Neural cell (in vitro differentiated cells): ENCODE measurements at regions not wholly inside any gene's neighbourhood (a gene's known extent, or its start where the extent isn't known, plus 50 kb on each side); places are given as distances from the start of the nearest gene placed in this dataset.

Experiments used
- H2AFZ ChIP-seq: fragments of 200-600, 300-800 bp; sonication (generic), shearing (Covaris generic); 2 replicates; pipeline ENCODE4 v1.6.0; 2014; ENCODE audit warnings: low read depth, mild to moderate bottlenecking, antibody characterized with exemption, low read length, moderate library complexity
- H3F3A ChIP-seq: fragments of 200-600 bp; shearing (Covaris generic); 2 replicates; pipeline ENCODE4 v1.6.1; 2016; ENCODE audit warnings: mild to moderate bottlenecking, moderate library complexity, mixed read lengths, antibody characterized with exemption, low read length; ENCODE audit not compliant: insufficient read depth, poor library complexity, severe bottlenecking
- H3K27ac ChIP-seq: fragments of 200-600, 300-800 bp; sonication (generic), shearing (Covaris generic); 2 replicates; pipeline ENCODE4 v1.5.1; 2014; ENCODE audit warnings: mild to moderate bottlenecking, low read length, moderate library complexity
- H3K27me3 ChIP-seq: fragments of 300-800, 200-600 bp; sonication (generic), shearing (Covaris generic); 2 replicates; pipeline ENCODE4 v1.6.0; 2014; ENCODE audit warnings: mild to moderate bottlenecking, low read depth, low read length, moderate library complexity; ENCODE audit not compliant: insufficient read depth
- H3K36me3 ChIP-seq: fragments of 300-800, 200-600 bp; sonication (generic), shearing (Covaris generic); 2 replicates; pipeline ENCODE4 v1.5.1; 2014; ENCODE audit warnings: mild to moderate bottlenecking, antibody characterized with exemption, low read length, moderate library complexity; ENCODE audit not compliant: insufficient read depth
- H3K4me2 ChIP-seq: fragments of 300-800, 200-600 bp; sonication (generic), shearing (Covaris generic); 2 replicates; pipeline ENCODE4 v1.6.0; 2014; ENCODE audit warnings: mild to moderate bottlenecking, low read length
- H3K4me3 ChIP-seq: fragments of 300-800, 200-600 bp; sonication (generic), shearing (Covaris generic); 2 replicates; pipeline ENCODE4 v1.5.1; 2014; ENCODE audit warnings: mild to moderate bottlenecking, low read length, moderate library complexity
- H3K79me2 ChIP-seq: fragments of 200-600 bp; shearing (Covaris generic); replicated peaks from 2 replicates; pipeline ENCODE4 v1.6.0; 2014; ENCODE audit warnings: mild to moderate bottlenecking, low read length, moderate library complexity; ENCODE audit not compliant: insufficient read depth
- H3K9ac ChIP-seq: fragments of 300-800, 200-600 bp; sonication (generic), shearing (Covaris generic); 2 replicates; pipeline ENCODE4 v1.6.1; 2016; ENCODE audit warnings: mild to moderate bottlenecking, low read length, mixed read lengths
- H3K9me2 ChIP-seq: fragments of 200-600 bp; shearing (Covaris generic); 2 replicates; pipeline ENCODE4 v1.6.1; 2016; ENCODE audit warnings: mild to moderate bottlenecking, low read length, mixed read lengths; ENCODE audit not compliant: insufficient read depth
- H3K9me3 ChIP-seq: fragments of 200-600, 300-800 bp; sonication (generic), shearing (Covaris generic); 2 replicates; pipeline ENCODE4 v1.6.1; 2016; ENCODE audit warnings: mild to moderate bottlenecking, mixed run types, low read length, moderate library complexity, mixed read lengths
- H4K20me1 ChIP-seq: fragments of 200-600 bp; shearing (Covaris generic); 2 replicates; pipeline ENCODE4 v1.6.1; 2016; ENCODE audit warnings: mild to moderate bottlenecking, mixed run types; ENCODE audit not compliant: insufficient read depth
- EP300 ChIP-seq: fragments of 450-650 bp; conservative IDR thresholded peaks from 2 replicates; pipeline ENCODE4 v1.6.1; 2014; ENCODE audit warnings: antibody characterized with exemption, mild to moderate bottlenecking, moderate library complexity; ENCODE audit not compliant: poor library complexity, severe bottlenecking
- EZH2 ChIP-seq: fragments of 200-600, 300-800 bp; shearing (Covaris generic), sonication (generic); IDR thresholded peaks from 2 replicates; pipeline ENCODE4 v1.6.1; 2014; ENCODE audit warnings: antibody characterized with exemption, low read length, borderline replicate concordance, mild to moderate bottlenecking; ENCODE audit not compliant: insufficient read depth, poor library complexity, severe bottlenecking
- MXI1 ChIP-seq: fragments of 450-650 bp; conservative IDR thresholded peaks from 2 replicates; pipeline ENCODE4 v1.6.1; 2014; ENCODE audit warnings: antibody characterized with exemption, mild to moderate bottlenecking; ENCODE audit not compliant: poor library complexity, severe bottlenecking
- POLR2AphosphoS5 ChIP-seq: IDR thresholded peaks from 2 replicates; pipeline ENCODE4 v1.6.1; 2012
- RAD21 ChIP-seq: fragments of 450-650 bp; conservative IDR thresholded peaks from 2 replicates; pipeline ENCODE4 v1.6.1; 2014; ENCODE audit warnings: antibody characterized with exemption, mild to moderate bottlenecking, moderate library complexity
- SMC3 ChIP-seq: fragments of 450-650 bp; conservative IDR thresholded peaks from 2 replicates; pipeline ENCODE4 v1.6.1; 2014; ENCODE audit warnings: antibody characterized with exemption, mild to moderate bottlenecking, moderate library complexity; ENCODE audit not compliant: poor library complexity
- TAF1 ChIP-seq: IDR thresholded peaks from 2 replicates; pipeline ENCODE4 v1.6.1; 2012; ENCODE audit warnings: low read depth
- TF ChIP-seq, protein P1 (sequence below): fragments of 450-650 bp; IDR thresholded peaks from 2 replicates; pipeline ENCODE4 v1.5.1; 2014; ENCODE audit warnings: antibody characterized with exemption, mild to moderate bottlenecking, moderate library complexity; ENCODE audit not compliant: poor library complexity, severe bottlenecking
- TF ChIP-seq, protein P2 (sequence below): IDR thresholded peaks from 2 replicates; pipeline ENCODE4 v1.6.1; 2012; ENCODE audit warnings: borderline replicate concordance

DNA sequence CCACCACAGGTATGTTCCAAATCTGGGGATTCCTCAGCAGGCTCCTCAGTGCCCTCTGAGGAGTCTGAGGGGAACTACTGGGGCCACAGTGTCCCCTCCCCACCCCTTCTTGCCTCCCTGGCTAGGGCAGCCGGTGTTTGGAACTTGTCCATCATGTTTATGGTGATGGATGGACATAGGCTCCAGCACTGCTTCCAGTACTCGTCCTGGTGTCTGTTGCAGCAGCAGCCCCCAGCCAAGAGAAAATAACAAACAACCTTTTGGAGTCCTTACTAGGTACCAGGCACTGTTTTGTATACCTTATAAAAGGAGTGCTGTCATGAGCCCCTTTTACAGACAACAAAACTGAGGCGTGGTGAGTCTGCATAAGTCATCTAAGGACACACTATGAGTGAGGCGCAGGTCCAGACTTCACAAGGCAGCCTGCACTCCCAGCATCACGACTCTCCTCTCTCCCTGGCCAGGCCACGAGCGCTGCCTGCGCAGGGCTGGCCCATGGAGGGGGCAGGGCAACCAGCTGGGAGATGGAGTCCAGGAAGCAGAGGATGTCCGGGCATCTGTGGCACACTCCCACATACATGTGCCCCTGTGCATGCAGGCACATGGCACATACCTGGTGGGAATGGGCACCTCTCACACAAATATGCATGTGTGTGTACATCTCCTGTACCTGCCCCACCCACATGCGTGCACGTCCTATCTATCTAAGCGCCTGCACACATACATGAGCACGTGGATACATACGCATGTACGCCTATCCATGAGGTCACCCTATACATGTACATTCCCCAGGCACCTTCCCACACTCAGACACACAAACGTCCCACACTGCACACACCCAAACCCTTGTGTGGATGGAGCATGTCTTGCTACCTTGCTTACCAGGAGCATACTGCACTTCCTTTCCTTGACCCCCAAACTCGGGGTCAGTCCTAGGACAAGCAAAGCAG is 152.7 kb downstream of the VEGFA start:
- no peaks in the 10 kb centered on the region for H3K79me2 ChIP-seq
- no peak overlapping the region for H3K4me2 ChIP-seq
- H3K4me3 ChIP-seq: no peak overlapping the region
- H3K9me3 ChIP-seq: no peaks in the 10 kb centered on the region
- no peak overlapping the region for H3K9ac ChIP-seq
- no peaks in the 10 kb centered on the region for H3K9me2 ChIP-seq
- H3K27ac ChIP-seq: no peak overlapping the region
- no peaks in the 10 kb centered on the region for H4K20me1 ChIP-seq
- H3F3A ChIP-seq: no peaks in the 10 kb centered on the region
- no peaks in the 10 kb centered on the region for H3K27me3 ChIP-seq
- H3K36me3 ChIP-seq: no peaks in the 10 kb centered on the region
- TF ChIP-seq POLR2AphosphoS5: no peak
- TF ChIP-seq EZH2: no peak
- TF ChIP-seq RAD21: no peak
- TF ChIP-seq MXI1: no peak
- no peak for TF ChIP-seq EP300
- TF ChIP-seq TAF1: no peak
- TF ChIP-seq, protein P1, sequence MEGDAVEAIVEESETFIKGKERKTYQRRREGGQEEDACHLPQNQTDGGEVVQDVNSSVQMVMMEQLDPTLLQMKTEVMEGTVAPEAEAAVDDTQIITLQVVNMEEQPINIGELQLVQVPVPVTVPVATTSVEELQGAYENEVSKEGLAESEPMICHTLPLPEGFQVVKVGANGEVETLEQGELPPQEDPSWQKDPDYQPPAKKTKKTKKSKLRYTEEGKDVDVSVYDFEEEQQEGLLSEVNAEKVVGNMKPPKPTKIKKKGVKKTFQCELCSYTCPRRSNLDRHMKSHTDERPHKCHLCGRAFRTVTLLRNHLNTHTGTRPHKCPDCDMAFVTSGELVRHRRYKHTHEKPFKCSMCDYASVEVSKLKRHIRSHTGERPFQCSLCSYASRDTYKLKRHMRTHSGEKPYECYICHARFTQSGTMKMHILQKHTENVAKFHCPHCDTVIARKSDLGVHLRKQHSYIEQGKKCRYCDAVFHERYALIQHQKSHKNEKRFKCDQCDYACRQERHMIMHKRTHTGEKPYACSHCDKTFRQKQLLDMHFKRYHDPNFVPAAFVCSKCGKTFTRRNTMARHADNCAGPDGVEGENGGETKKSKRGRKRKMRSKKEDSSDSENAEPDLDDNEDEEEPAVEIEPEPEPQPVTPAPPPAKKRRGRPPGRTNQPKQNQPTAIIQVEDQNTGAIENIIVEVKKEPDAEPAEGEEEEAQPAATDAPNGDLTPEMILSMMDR: no peak
- TF ChIP-seq, protein P2, sequence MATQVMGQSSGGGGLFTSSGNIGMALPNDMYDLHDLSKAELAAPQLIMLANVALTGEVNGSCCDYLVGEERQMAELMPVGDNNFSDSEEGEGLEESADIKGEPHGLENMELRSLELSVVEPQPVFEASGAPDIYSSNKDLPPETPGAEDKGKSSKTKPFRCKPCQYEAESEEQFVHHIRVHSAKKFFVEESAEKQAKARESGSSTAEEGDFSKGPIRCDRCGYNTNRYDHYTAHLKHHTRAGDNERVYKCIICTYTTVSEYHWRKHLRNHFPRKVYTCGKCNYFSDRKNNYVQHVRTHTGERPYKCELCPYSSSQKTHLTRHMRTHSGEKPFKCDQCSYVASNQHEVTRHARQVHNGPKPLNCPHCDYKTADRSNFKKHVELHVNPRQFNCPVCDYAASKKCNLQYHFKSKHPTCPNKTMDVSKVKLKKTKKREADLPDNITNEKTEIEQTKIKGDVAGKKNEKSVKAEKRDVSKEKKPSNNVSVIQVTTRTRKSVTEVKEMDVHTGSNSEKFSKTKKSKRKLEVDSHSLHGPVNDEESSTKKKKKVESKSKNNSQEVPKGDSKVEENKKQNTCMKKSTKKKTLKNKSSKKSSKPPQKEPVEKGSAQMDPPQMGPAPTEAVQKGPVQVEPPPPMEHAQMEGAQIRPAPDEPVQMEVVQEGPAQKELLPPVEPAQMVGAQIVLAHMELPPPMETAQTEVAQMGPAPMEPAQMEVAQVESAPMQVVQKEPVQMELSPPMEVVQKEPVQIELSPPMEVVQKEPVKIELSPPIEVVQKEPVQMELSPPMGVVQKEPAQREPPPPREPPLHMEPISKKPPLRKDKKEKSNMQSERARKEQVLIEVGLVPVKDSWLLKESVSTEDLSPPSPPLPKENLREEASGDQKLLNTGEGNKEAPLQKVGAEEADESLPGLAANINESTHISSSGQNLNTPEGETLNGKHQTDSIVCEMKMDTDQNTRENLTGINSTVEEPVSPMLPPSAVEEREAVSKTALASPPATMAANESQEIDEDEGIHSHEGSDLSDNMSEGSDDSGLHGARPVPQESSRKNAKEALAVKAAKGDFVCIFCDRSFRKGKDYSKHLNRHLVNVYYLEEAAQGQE: no peak
- no peak for TF ChIP-seq SMC3
- no peak overlapping the region for H2AFZ ChIP-seq

DNA sequence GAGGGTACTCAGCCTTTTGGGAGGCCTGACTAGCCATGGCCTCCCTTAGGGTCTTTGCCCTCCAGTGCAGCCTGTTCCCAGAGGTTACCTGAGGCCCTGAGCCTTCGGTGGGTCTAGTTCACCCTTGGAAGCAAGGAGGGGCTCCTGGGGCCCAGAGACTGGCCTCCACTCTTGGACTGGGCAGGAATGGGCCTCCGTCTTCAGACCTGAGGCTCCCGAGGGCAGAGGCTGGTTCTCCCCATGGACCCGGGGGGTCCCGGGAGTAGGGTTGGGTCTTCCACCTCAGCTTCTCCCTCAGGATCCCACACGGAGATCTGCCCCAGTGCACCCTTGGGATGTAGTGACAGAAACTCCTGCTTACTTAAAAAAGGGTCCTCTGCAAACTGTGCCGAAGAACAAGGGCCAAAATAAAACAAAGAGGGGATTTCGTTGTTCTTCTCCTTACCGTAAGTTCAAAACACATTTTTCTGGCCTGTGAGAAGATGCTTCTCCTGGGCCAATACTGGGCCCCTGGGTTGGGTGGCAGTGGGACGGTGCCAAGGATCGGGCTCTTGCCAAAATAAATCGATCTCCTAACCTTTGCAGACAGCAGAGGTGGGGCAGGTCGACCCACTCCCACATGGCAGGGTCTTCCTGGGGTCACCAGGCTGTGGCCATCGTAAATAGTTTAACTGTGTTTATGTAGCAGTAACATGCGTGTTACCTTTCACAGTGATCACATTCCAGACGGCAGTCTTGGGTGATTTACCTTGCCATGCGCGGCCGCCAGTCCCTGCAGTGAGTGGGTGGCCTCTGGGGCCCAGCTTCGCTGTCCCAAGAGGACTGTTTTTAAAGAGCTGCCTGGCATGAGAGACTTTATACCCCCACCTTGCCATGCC is 151.8 kb downstream of the VEGFA start:
- no peaks in the 10 kb centered on the region for H3K79me2 ChIP-seq
- H3K36me3 ChIP-seq: no peaks in the 10 kb centered on the region
- no peak overlapping the region for H3K4me3 ChIP-seq
- H2AFZ ChIP-seq: no peak overlapping the region
- no peaks in the 10 kb centered on the region for H3K27me3 ChIP-seq
- no peaks in the 10 kb centered on the region for H3F3A ChIP-seq
- H3K9ac ChIP-seq: no peak overlapping the region
- H3K4me2 ChIP-seq: no peak overlapping the region
- no peaks in the 10 kb centered on the region for H3K9me2 ChIP-seq
- TF ChIP-seq, protein P1: no peak
- TF ChIP-seq, protein P2: no peak
- no peak for TF ChIP-seq EP300
- no peak for TF ChIP-seq TAF1
- no peak for TF ChIP-seq SMC3
- TF ChIP-seq MXI1: no peak
- TF ChIP-seq POLR2AphosphoS5: no peak
- no peak for TF ChIP-seq RAD21
- TF ChIP-seq EZH2: no peak
- H4K20me1 ChIP-seq: no peaks in the 10 kb centered on the region
- H3K27ac ChIP-seq: no peak overlapping the region
- no peaks in the 10 kb centered on the region for H3K9me3 ChIP-seq
